GM08714 (cell line): ENCODE measurements at regions not wholly inside any gene's neighbourhood (a gene's known extent, or its start where the extent isn't known, plus 50 kb on each side); places are given as distances from the start of the nearest gene placed in this dataset.
"Not testable (repeated sequence)": the region's sequence is repeated elsewhere in the genome, so short reads cannot be mapped to it uniquely, and the experiment has no call there.

Source experiments
- H3K4me3 ChIP-seq: fragments of 200-500 bp; sonication (Bioruptor generic); 2 replicates; pipeline ENCODE4 v1.5.1; 2014; ENCODE audit warnings: mild to moderate bottlenecking, low read length, inconsistent platforms
- ZNF274 ChIP-seq: IDR thresholded peaks from 2 replicates; pipeline ENCODE4 v1.6.1; 2012; ENCODE audit warnings: mild to moderate bottlenecking, low read depth, low read length

DNA sequence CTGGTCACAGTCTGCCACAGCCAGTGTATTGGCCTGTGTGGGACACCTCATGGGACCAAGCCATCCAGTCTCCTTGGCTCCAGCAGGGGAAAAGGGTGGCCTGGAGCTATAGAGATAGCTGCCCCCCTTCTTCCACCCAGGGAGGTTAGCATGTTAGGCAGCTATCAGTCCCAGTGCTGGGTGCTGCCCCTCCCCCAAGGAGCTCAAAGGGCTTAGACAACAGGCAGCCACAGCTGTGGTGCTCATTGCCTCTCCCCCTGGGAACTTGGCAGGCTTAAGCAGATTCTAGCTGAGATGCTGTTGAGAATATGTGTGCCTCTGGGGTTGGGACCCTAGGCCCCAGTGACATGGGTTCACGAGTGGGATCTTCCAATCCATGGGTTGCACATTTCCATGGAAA is 226.0 kb upstream of the PTGER4 start:
- no peak for TF ChIP-seq ZNF274
- no peak overlapping the region for H3K4me3 ChIP-seq

DNA sequence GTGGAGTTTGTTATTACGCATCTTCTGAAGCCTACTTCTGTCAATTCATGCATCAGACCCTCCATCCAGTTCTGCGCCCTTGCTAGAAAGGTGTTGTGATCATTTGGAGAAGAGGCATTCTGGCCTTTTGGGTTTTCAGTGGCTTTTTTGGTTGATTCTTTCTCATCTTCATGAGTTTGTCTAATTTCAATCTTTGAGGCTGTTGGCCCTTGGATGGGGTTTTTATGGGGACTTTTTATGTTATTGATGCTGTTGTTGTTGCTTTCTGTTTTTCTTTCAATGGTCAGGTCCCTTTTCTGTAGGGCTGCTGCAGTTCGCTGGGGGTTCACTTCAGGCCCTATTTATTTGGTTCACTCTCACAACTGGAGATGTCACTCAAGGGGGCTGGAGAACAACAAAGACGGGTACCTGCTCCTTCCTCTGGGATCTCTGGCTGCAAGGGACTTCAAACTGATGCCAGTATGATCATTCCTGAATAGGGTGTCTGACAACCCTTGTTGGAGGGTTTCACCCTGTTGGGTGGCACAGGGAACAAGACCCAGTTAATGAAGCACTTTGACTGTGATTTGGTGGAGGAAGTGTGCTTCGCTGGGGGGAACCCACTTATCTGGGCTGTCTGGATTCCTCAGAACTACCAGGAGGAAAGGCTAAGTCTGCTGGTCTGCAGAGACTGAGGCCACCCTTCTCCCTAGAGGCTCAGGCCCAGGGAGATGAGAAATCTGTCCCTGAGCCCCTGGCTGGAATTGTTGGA is 226.7 kb upstream of the PTGER4 start:
- no peak for TF ChIP-seq ZNF274
- H3K4me3 ChIP-seq: no peak overlapping the region

DNA sequence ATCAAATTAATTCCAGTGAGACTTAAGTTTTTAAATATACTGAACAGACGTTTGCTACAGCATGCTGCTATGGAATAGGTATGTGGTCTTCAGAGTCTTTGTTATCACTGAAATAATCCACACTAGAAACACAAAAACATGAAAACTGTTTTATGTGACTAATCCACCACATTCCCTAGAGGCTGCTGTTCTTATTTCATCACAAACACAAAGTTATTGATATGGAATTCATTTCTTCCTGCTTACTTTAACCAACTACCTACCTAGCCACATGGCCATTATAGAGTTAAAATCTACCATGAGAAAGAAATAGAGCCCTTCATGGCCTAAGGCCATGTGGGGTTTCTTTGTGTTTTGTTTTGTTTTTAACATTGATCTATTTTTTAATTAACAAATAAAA is 232.3 kb upstream of the PTGER4 start:
- TF ChIP-seq ZNF274: no peak
- H3K4me3 ChIP-seq: no peak overlapping the region

DNA sequence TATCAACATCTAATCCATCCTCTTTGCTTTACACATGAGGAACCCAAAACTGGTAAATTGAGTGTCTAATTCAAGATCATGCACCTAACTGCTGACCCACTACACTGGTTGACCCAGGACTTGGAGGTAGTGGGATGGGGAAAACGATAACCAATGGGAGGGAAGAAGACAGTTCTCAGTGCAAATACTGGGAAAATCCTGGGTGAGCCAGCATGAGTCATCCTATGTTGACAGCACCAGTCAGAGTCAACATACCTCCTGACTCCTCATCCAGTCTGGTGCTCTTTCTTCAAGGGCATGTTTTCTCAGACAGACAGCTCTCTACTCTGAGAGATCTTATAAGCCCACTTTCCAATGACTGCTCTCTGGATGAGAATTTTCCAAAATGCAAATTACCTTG is 232.8 kb upstream of the PTGER4 start:
- no peak overlapping the region for H3K4me3 ChIP-seq
- no peak for TF ChIP-seq ZNF274

DNA sequence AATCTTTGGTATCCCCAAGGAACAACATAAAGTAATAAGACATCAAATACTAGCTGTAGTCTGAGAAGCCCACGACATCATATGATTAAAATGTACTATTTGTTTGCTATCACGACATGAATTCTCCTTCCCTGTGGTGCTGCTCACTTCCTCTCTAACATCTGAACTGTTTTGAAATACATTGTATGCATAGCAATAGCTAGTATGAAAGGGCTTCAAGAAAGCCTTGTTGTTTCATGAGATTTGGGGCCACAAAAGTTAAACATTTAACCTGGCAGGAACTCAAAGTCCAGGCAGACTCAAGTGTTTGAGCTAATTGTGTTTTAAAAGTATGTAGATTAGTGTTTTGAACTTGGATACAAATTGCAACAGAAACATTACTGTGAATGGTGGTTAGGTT is 237.4 kb upstream of the PTGER4 start:
- no peak overlapping the region for H3K4me3 ChIP-seq
- no peak for TF ChIP-seq ZNF274

DNA sequence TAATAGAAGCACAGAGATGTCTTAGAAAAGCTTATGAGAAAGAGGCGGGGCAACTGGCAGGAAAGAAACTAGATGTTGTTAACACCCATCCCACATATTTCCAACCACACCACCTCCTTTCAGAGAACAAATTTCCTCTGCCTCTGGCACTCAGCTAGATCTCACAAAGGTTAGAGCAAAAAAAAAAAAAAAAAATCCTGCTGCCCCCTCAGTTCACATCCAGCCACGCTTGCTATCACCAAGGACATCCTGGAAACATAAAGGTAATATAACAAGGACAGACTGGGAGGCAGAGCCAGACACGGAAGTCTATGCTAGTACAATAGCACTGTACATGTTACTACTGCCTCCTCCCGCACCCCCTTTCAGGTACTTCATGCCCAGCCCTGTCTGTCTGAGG is 238.0 kb upstream of the PTGER4 start:
- TF ChIP-seq ZNF274: no peak
- peak overlapping the region; percentile 46; the same call in 1 of the 2 replicates for H3K4me3 ChIP-seq

DNA sequence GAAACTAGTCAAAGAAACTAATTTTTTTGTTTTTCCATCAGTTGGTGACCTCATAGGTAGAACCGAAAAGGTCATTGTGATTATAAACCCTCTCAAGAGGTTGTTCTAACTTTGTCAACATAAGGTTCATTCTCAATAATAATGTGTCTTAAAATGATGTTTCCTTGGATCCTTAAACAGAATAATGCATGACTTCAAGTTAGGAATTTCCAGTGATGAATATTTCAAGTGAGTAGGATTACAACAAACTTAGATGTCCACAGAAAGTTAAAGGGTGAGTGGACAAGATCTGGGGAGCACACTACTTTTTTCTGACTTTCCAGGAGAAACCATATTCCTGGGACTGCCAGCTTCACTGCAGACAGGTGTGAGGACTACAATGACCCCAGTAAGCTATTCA is 239.0 kb upstream of the PTGER4 start:
- H3K4me3 ChIP-seq: no peak overlapping the region
- TF ChIP-seq ZNF274: no peak

DNA sequence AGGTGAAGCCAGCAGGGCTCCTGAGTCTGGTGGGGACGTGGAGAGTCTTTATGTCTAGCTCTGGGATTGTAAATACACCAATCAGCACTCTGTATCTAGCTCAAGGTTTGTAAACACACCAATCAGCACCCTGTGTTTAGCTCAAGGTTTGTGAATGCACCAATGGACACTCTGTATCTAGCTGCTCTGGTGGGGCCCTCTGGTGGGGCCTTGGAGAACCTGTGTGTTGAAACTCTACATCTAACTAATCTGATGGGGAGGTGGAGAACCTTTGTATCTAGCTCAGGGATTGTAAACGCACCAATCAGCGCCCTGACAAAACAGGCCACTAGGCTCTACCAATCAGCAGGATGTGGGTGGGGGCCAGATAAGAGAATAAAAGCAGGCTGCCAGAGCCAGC is 240.6 kb upstream of the PTGER4 start:
- H3K4me3 ChIP-seq: not testable (repeated sequence)

DNA sequence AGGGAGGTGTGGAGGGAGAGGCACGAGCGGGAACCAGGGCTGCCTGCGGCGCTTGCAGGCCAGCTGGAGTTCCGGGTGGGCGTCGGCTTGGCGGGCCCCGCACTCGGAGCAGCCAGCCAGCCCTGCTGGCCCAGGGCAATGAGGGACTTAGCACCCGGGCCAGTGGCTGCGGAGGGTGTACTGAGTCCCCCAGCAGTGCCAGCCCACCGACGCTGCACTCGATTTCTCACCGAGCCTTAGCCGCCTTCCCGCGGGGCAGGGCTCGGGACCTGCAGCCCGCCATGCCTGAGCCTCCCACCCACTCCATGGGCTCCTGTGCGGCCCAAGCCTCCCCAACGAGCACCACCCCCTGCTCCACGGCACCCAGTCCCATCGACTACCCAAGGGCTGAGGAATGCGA is 241.1 kb upstream of the PTGER4 start:
- not testable (repeated sequence) for H3K4me3 ChIP-seq

DNA sequence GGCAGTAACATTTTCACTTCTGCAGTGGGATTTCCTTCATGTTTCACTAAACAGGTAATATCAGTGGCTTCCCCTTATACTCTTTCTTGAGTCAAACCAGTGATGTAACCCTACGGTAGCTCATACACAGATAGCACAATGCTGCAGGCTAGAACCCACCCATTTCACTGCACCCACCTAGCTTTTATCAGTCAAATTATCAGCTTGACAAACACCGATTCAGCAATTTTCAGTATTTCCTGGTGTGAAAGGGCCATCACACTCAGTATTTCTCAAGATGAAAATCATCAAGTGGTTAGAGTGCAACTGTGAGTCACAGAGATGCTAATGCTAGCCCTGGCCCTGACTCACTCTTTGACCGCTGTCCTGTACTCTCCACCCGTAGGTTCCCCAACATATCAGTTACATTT is 242.3 kb upstream of the PTGER4 start:
- no peak for TF ChIP-seq ZNF274
- no peak overlapping the region for H3K4me3 ChIP-seq

DNA sequence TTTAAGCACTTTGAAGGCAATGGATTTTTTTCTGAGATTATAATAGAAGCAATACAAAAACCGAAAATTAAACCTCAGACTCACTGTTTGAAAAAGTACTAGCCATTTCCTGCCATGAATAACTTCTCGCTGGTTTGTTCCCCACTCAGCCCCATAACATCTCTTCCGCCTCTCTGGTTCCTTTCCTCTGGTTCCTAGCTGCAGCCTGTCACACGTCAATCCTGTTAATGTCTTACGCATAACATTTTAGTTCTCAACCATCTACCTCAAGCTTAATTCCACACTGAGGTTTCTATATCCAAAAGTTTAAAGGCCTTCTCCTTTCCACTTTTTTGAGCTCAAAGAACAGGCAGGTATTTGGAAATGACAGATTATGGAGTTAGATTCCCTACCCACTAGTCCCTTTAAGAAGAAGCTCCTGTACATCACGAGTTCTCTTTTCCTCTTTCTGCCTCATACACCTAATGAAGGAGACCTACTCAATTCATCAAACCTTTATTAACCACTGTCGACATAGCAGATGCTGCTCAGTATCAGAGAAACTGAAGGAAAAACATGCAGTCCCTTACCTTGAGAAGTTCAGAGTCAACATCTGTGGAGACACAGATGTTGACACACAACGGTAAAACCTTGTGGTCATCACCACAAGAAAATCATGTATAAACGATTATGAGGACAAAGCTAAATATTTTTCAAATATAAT is 243.0 kb upstream of the PTGER4 start:
- H3K4me3 ChIP-seq: no peak overlapping the region; the same call in 1 of the 2 replicates
- no peak for TF ChIP-seq ZNF274

DNA sequence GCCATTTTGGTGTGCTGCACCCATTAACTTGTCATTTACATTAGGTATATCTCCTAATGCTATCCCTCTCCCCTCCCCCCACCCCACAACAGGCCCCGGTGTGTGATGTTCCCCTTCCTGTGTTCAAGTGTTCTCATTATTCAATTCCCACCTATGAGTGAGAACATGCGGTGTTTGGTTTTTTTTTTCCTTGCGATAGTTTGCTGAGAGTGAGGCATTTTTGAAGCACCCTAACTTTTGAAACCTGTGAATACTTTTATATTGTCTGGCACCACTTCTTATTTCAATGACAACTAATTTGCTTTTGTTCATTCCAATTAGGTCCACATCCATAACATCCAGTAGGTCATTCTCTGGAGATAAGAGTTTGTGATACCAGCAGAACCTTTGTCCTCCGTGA is 244.0 kb upstream of the PTGER4 start:
- not testable (repeated sequence) for H3K4me3 ChIP-seq

DNA sequence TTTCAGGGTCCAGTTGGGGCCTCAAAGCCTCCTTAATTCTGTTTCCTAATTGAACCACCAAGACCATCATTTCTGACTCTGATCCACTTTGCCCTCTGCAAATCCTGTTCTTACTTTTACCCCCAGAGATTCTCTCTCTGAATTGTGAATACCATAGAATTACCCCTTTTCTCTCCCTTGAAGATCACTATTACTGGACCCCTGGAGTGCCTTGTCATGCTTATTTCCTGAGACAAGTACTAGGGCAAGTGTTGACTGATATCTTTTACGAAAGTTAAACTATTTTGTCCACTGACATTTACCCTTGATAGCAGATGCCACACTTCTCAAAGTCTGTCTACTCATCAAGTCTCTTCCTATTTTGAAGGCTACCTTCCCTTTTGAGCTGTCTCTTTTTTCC is 246.9 kb upstream of the PTGER4 start:
- TF ChIP-seq ZNF274: no peak
- H3K4me3 ChIP-seq: no peak overlapping the region

DNA sequence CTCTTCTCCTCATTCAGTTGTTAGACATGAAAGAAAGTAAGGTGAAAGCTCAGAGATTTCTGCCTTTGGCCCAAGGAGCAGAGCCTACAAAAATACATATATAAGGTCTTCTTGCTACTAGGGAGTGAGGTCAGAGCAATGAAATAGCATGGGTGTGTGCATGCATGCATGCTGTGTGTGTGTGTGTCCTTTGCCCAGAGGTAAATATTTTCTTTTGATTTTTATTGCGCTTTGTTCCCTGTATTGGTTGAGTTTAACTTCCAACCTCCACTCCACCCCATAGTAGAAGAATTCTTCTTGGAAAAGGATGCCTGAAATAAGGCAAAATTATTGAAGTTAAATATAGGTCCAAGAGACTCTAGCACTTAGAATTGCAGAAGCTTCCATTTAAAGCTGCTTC is 248.0 kb upstream of the PTGER4 start:
- no peak overlapping the region for H3K4me3 ChIP-seq
- no peak for TF ChIP-seq ZNF274

DNA sequence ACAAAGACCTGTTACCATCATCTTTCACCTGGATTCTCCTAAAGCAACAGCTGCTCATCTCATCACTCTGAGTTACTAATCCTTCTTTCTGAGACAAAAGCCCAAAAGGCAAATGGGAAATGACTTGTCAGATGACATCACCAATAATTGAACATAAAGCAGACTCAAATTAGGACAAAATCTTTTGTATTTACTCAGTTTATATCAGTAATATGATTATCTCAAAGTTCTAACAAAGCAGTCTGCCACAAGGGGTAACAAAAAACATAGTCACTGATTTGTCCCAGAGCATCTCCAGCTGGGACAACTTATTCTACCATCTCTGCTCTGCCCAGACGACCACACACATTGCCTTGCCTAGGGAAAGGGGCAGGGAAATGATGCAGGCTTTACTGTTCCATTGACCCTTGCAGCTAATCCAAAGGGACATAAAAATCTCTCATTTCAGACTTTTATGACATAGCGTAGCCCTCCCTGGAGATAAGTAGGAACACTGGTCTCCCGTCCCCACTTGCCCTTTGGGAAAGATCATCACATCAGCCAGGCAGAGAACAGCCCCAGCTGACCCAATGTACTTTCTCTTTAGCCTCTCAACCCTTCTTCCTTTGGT is 249.5 kb upstream of the PTGER4 start:
- no peak for TF ChIP-seq ZNF274
- H3K4me3 ChIP-seq: no peak overlapping the region
